GM18868 (cell line): ENCODE measurements at regions not wholly inside any gene's neighbourhood (a gene's known extent, or its start where the extent isn't known, plus 50 kb on each side); places are given as distances from the start of the nearest gene placed in this dataset.
A peak's percentile ranks its signal among the peaks of the same experiment; 100 is the strongest.
"Not testable (repeated sequence)": the region's sequence is repeated elsewhere in the genome, so short reads cannot be mapped to it uniquely, and the experiment has no call there.

ENCODE experiments used
- ATAC-seq: cut with Tn5 transposase; IDR thresholded peaks from one replicate; pipeline ENCODE4 v1.9.1; 2021; ENCODE audit warnings: mild to moderate bottlenecking, moderate library complexity; ENCODE audit not compliant: unreplicated experiment

DNA sequence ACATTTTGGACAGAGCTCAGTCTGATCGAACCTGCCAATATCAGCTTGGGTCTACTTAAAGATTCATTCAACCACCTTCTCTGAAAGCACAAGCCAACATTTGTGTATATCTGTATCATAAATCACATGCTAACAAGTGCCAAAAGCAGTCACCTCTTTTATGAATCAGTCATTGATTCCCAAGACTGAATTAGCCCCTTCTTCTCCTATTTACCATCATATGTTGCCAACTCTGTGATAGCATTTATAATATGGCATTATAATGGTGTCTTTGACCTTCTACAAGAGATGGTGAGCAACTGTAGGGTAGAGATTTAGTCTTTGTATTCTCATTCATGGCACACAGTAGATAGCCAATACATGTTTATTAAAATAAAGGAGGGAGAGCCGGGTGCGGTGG, 61.4 kb downstream of the DDX53 start:
- ATAC-seq = no peak

DNA sequence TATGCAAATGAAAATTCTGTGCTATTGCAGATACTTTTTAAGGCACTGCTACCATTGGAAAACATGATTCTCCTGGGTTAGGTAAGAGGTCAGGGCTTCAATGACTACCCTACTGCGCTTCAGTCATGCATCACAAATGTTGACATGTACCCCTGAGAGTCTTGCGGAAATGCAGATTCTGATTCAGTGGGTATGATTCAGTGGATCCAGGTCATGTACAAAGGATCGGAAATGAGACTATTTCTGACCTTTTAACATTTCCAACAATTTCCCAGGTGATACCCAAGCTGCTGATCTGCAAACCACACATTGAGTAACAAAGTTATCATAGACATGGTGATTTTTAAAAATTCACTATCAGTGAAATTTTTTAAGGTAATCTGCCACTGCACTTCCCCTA, 62.6 kb downstream of the DDX53 start:
- no peak for ATAC-seq

DNA sequence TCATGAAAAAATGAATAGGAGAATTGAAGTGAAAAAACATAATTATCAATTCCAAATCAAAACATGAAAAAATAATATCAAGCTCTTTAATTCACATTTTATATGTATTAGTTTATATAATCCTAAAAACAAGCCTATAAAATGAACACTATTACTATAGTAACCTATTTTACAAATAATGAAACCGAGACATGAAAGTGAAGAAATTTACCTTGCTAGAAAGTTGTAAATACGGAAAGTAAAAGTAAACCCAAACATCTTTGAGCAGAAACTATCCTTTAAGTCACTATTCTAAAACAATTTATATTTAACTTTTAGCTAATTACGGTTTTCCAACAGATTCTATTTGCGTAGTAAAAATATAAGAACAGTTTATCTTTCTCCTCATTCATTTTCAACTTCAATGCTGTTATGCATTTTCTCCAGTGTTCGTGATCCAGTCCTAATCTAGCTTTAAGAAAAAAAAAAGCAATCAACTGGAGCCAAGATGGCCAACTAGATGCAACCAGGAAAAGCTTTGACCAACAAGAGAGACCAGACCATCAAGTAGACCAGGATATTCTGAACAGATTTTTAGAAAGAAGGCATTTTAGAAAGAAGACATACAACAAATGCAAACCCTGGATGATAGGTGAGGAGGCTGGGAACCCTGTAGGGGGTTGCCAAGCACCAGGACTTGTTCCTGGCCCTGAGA, 67.0 kb downstream of the DDX53 start:
- ATAC-seq = peak; percentile 78

DNA sequence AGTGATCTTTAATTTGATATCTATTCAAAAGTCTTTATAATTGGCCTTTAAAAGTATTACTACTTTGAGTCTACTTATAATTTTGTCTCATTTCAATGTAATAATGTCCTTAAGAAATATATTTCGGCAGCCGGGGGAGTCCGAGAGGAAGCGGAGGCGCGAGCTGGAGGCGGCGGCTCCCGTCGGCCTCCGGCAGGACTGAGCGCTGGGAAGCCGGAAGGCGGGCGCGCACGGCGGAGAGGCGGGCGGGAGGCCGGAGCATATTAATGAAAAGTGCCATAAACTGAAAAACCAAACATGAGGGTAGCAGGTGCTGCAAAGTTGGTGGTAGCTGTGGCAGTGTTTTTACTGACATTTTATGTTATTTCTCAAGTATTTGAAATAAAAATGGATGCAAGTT, 75.7 kb downstream of the DDX53 start:
- ATAC-seq = not testable (repeated sequence)

DNA sequence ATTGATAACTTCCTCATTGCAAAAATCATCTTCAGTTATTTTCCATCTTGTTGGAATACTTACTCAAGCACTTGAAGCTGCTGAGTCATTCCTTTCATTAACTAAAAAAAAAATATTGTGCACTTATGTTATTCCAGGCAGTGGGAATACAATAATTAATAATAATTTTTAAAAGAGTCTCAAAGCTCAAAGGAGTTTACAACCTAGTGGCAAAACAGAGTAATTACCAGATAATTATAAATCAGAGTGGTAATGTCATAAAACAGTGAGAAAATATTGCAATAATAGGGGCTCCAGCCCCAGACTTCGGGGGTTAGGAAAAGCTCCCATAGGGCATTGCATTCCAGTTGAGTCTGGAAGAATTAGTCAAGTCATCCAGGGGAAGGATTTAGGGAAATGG, 79.6 kb downstream of the DDX53 start:
- ATAC-seq = no peak

DNA sequence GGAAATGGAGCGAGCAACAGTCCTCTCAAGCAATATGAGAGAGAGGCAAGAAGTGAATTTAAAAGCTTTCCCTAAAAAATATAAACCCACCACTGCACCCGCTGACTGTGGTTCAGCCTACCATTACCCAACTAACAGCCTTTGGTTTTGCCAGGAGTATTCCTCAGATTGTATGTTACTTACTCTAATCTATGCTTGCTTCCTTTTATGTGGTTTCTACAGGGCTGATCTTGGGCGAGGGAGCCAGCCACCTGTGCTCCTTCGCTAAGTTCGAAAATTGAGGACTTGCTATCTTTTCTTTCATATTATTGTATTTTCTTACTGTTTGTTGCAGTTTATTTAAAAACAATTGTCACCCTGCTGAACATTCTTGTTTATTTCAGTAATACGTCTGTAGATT, 101.1 kb downstream of the DDX53 start:
- no peak for ATAC-seq

DNA sequence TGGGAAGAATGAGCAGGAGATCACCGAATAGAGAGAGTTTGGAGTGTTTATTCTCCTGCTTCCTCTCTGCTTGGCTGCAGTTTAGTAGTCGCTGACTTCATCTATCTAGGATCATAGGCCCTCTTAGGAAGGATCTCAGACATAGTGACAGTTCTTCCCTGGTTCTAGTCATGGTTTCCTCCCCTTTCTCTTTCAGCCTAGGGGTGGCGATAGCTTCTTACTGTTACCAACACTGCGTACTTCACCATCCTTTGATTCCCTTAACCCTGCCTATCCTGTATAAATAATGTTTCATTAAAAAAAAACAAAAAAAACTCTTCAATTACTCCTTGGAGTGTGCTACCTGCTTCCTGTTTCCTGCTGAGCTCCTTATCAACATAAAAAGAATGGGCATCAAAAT, 103.8 kb downstream of the DDX53 start:
- ATAC-seq = no peak

DNA sequence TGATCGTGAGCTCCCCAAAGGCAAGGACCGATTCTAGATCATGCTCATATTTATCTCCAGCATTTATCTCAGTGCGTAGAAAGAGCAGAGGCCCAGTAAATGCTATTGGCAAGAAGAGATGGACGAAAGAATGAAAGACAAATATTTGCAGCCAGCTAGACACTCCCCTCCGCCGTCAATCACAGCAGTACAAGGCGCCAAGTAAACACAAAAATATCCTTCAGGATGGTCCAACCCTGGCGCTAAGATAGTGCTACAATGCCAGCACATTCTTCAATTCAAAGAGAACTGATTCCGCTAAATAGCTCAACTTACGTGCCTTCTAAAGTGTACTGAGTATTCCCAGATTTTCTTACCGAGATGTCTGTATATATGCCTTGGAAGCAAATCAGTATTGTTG, 114.5 kb downstream of the DDX53 start:
- no peak for ATAC-seq

DNA sequence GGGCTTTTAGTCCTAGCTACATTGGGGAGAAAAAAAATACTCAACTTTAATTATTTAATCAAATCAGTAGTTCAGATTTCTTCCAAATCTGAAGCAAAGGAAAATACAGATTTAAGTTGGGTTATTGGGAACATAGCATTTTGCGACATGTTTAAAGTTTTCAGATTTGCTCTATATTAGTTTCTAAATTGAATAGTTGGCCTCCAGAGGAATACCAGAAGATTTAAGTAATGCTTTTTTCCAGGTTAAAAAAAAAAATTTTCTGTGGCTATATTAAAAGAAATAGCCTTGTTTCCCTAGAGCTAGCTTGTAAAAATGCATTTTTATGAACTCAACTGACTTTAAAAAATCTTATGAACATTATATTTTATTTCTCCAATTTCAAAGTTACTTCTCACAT, 115.9 kb downstream of the DDX53 start:
- no peak for ATAC-seq

DNA sequence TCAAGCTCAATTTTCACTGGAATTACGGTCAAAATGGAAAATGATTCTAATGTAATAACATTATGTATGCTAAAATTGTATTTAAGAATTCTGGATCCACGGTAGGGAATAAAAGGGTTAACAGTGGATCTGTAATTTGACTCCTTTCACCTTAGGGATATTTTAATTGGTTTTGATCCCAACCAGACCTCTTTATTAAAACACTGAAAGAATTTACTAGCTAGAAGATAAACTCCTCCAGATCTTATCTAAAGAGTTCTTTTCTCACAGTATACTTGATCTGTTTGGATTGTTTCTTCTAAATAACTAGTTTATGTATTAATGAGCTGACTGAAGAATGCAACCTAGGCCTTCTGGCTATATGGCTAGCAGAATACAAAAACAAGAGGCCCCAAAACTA, 118.4 kb downstream of the DDX53 start:
- ATAC-seq = no peak

DNA sequence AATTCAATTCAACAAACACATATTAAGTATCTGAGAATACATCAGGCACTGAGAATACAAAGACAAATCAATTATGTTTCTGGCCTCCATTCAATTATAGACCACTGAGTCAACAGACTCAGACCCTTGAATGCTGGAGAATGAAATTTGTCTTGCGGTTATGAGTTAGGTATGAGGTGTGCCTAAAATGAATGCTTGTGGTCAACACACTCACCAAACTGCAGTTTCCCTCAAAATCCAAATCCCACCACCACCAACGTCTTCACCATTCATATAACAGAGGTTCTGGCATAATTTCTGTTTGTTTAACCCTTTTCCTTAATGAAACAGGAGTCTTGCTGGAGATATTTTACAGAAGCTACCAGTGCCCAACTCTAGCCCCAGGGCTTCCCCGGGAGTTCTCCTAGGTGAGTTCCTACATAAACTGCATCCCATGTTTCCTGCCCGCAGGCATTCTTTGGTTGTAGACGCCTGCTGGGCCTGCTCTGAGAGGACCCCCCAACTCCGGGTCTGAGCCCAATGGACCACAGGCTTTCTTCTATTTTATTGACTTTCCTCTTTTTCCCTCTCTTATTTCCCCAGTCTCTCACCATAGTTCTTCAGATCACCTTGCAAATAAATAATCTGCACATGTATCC, 119.2 kb downstream of the DDX53 start:
- ATAC-seq = no peak

DNA sequence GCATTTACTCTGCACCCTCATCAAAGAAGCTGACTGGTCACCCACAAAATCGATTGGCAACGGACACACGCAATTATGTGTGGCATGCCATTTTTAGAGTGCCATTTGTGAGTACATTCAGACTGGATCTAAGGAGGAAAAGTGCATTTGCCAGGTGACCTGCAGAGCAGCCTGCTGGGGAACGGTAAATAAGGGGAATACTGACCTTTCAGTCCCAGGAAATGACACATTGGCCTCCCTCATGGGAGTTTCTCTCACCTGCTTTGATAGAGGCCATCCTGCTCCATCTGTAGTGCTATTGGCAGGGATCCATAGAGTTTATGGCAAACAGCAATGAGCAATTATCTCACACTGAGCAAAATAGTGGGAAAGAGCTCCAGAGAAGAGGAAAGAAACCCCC, 127.8 kb downstream of the DDX53 start:
- ATAC-seq = no peak

DNA sequence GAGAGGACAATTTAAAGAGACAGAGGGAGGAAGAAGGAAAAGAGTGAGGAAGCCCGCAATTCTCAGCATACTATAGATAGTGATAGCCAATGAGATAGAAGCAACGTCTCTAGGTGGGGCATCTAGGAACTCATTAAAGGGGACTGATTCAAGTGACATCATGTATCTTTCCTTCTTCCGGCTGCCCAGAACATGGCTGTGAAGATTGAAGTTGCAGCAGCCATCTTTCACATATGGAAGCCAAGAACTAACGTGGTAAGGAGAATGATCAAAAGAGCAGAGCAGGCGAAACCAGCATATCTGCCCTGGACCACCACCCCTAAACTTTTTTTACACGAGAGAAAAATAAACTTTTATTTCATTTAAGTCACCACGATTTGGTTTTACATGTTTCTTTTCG, 133.8 kb downstream of the DDX53 start:
- ATAC-seq = no peak

DNA sequence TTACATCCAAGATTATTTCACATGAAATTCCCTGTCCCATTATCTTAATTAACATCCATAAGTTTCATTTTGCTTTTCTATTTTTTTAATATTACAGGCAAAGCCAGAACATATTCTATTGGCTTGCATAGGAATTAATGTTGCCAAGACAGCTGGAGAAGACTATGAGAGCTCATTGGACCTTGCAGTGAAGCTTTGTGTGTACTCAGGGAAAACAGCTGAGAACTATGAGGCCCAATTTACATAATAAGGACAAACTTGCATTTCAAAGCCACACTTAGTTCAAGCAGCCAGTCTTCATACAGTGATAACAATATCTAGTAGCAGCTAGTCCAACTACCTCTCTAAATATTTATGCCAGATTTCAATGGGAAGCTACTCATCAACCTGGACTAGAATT, 134.4 kb downstream of the DDX53 start:
- no peak for ATAC-seq

DNA sequence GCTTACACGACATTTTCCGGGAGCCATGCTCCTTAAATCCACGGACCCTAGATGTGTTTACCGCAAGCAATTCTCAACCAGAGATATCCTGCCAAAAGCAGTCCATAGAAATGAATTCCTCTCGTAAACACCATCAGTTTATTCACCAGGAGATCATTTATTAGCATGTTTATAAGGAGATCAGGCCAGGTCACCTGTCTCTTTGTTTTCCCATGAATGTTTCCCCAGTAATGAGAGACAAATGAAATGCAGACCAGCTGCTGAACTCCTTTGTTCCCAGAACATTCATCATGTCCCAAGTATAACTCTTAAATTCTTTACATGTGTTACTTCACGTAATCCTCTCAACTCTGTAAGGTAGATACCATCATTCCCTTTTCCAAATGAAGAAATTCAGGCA, 137.1 kb downstream of the DDX53 start:
- no peak for ATAC-seq

DNA sequence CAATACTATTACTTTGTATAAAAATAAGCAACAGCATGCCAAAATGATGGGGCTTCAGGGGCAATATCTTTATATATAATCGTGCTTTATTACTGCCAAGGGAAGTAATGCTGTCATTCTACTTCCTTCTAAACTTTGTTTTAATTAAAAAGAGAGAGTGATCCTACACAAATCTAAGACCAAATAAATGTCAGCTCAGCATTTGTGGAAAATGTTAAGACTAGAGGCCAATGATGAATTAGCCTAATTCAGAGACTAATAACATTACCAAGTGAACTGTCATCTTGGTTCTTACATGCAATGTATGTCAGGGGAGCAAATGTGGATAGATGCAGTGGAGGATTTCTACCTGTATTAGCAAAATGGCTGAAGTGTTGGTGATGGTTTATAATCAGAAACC, 166.4 kb upstream of the PTCHD1 start:
- no peak for ATAC-seq

DNA sequence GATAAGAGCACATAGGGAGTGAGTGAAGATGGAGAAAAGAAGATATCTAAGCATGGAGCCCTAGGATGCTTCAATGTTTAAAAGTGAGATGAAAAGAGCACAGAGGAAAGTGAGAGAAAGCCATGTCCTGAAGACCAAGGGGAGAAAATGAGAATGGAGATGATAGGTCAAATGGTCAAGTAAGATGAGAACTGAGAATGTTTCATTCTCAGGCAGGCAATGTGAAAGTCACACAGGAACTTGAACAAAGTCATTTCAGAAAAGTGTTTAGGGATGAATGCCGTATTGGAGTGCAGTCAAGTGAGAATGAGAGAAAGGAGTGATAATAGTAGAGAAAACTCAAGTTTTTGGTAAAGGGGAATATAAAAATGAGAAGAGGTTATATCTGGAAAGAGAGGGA, 148.7 kb upstream of the PTCHD1 start:
- ATAC-seq = no peak

DNA sequence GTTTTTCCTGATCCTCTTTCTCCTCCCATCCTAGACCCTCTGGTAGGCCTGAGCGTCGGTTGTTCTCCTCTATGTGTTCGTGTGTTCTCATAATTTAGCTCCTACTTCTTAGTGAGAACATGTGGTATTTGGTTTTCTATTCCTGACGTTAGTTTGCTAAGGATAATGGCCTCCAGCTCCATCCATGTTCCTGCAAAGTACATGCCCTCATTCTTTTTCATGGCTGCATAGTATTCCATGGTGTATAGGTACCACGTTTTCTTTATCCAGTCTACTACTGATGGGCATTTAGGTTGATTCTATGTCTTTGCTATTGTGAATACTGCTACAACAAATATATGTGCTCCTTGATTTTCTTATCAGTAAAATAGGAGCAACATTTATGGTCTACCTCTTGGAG, 146.8 kb upstream of the PTCHD1 start:
- no peak for ATAC-seq

DNA sequence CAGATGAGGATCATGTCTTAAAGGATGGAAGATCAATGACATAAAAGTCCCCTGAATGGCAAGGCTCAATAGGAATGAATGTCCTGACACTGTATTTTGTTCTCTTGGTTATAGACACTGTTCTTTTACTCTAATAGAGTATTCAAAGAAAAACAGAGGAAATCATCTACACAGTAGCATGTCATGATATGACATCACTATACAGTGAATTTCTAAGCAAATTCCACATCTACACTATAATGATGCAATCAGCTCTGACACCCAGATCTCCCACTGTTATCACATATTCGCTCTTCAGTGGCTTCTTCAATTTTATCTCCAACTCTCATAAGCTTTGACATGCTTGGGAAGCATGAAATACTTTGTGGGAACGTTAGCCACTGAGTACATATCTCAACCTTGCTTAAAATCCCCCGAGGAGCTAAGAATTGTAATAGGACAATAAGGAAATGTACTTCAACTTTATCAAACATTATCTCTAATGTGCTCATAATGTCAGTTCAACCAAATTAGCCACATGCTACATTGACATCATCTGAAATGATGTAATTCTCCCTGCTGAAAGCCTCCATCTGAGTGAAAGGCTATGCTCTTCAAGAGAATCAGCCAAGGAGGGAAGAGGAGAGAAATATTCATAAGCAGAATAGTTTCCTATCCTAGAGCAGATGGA, 139.6 kb upstream of the PTCHD1 start:
- ATAC-seq = no peak

DNA sequence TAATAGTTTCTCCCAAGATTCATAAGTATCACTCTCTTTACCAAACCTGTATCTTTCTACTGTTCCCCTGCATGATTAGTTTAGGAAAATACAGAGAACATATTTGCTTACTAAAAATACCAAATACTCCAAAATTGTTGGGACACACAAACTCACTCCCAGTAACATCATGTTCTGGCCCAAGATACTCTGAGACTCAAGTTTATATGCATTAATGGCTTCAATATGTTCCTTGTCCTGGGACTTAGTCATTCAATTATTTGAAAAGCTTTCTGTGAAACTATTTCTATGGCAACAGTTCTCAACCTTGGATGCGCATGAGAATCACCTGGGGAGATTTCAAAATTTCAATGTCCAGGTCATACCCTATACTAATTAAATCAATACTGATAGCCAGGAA, 138.9 kb upstream of the PTCHD1 start:
- no peak for ATAC-seq

DNA sequence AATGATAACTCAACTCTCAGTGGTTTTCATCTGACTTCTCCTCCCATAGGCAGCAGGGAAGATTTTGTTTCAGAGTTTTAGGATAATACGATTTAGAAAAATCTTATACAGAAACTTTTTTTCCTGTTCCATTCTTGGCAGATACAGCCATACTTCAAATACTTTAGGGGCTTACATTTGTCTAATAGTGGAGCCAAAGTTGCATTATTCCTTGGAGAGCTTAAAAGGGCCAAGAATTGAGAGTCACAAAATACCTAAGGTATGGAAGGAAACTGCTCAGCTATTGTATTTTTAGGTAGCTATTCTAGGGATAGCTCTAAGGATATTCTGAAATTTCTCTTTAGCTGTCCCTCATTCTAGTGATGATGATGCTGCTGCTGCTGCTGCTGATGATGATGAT, 132.9 kb upstream of the PTCHD1 start:
- ATAC-seq = no peak

DNA sequence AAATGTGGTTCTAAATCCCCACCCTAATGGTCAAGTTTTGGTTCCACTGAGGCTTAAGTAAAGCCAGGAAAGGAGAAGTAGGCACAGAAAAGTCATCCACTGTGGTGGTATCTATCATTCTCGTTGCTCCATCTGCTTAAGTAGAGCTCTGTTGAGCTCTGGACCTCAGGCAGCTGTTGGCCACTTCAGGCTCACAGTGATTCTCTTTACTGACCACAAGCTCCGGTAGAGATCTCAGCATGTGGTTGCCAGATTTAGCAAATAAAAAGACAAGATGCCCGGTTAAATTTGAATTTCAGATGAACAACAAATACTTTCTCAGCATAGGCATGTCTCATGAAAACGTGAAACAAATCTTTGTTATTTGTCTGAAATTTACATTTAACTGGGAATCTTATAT, 132.3 kb upstream of the PTCHD1 start:
- ATAC-seq = no peak

DNA sequence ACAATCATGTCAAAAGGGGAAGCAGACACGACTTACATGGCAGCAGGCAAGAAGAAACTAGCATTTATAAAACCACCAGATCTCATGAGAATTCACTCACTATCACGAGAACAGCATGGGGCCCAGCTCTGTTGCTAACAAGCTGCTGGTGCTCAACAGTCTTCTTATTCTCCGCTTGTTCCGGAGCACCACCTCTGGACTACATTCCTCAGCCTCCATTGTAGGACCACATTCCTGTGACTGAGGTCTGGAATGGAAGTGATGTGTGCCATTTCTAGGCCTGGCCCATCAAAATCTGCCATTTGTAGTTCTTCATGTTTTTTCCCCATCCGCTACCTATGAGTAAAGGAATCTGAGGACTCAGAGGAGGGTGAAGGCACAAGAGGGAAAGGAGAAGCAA, 111.5 kb upstream of the PTCHD1 start:
- no peak for ATAC-seq
